Heart left ventricle (tissue), 16 donors: ENCODE measurements at regions not wholly inside any gene's neighbourhood (a gene's known extent, or its start where the extent isn't known, plus 50 kb on each side); places are given as distances from the start of the nearest gene placed in this dataset.
"Not testable (repeated sequence)": the region's sequence is repeated elsewhere in the genome, so short reads cannot be mapped to it uniquely, and the experiment has no call there.

Experiments
- ATAC-seq, 4 donors: fragments of 200-7000 bp; cut with Tn5 transposase; one replicate each; pipeline ENCODE4 v1.9.1; 2020 to 2022; ENCODE audit warnings: moderate library complexity in 4 of 4, mild to moderate bottlenecking in 3 of 4, moderate number of reproducible peaks in 1 of 4
- DNase-seq, 5 donors: peaks; one replicate each; pipeline ENCODE4 v3.0.0-alpha.2; 2020
- H3K27ac ChIP-seq, 12 donors: fragments of 200-600 bp; sonication (generic) in 4 of 12; one replicate each; pipeline versions ENCODE4 v1.5.0 to v1.8.0; 2016 to 2022; ENCODE audit warnings: mild to moderate bottlenecking in 2 of 12
- H3K27me3 ChIP-seq, 9 donors: fragments of 200-600 bp; sonication (generic) in 2 of 9; one replicate each; pipeline versions ENCODE4 v1.5.1 to v1.8.0; 2016 to 2022; ENCODE audit warnings: mild to moderate bottlenecking in 3 of 9
- H3K36me3 ChIP-seq, 9 donors: fragments of 200-600 bp; sonication (generic) in 2 of 9; one replicate each; pipeline versions ENCODE4 v1.5.0 to v1.8.0; 2018 to 2022; ENCODE audit warnings: mild to moderate bottlenecking in 2 of 9
- H3K4me1 ChIP-seq, 12 donors: fragments of 200-600 bp; sonication (generic) in 4 of 12; one replicate each; pipeline versions ENCODE4 v1.5.0 to v1.8.0; 2016 to 2022; ENCODE audit warnings: mild to moderate bottlenecking in 3 of 12
- H3K4me3 ChIP-seq, 12 donors: fragments of 200-600 bp; sonication (generic) in 4 of 12; one replicate each; pipeline versions ENCODE4 v1.5.0 to v1.8.0; 2017 to 2022; ENCODE audit warnings: mild to moderate bottlenecking in 9 of 12, moderate library complexity in 4 of 12
- H3K9me3 ChIP-seq, 12 donors: fragments of 200-600 bp; sonication (generic) in 4 of 12; one replicate each; pipeline versions ENCODE4 v1.5.0 to v1.8.0; 2016 to 2022; ENCODE audit warnings: mild to moderate bottlenecking in 1 of 12
- CTCF ChIP-seq, 12 donors: fragments of 200-600 bp; sonication (generic) in 4 of 12; IDR thresholded peaks; one replicate each; pipeline versions ENCODE4 v1.5.0 to v1.8.0; 2018 to 2022; ENCODE audit warnings: antibody characterized with exemption in 12 of 12, mild to moderate bottlenecking in 5 of 12
- POLR2A ChIP-seq, 2 donors: fragments of 450-650 bp; IDR thresholded peaks; one replicate each; pipeline ENCODE4 v1.6.1; 2017; ENCODE audit warnings: antibody characterized with exemption in 2 of 2, mild to moderate bottlenecking in 2 of 2, moderate library complexity in 2 of 2
- WGBS, 4 donors: extraction: QIAGEN DNeasy Blood & Tissue Kit in 2 of 4; methylation state at CpG; one replicate each; pipeline versions ENCODE4 v1.1.5 to v1.1.7; 2013 to 2018; 5-methylcytosine and 5-hydroxymethylcytosine counted together
- intact Hi-C, 10 donors: fragments of 100-400 bp; cut with DNase I; formaldehyde crosslinking; loops; one replicate each; pipeline versions ENCODE4 v1.11.1 to v1.14.2; 2022
- donor health status: ischemic (EF 13 %, LVEDD 7.1; RV severe dilation, severe dysfunction).
- donor health status: healthy with polysubstance abuse.
- donor health status: DM: no; HTN: yes; CAD: no.
- donor health status: DM: no; HTN: no; CAD: no.
- donor health status: ischemic (EF 25% LVEDD 6.9; RV normal size, moderate dysfunction).
- donor health status: ischemic (EF 25% LVEDD 5.7; RV mildly dilated, moderate dysfunction).
- donor health status: healthy.
- donor health status: DM: yes; HTN: yes; CAD: no.
- donor health status: ischemic (EF 35%, LVEDD 5.7; RV mildly dilated, moderate dysfunction).
- donor health status: nonischemic (EF 11% LVEDD 7.7; RV severe dilation, severe dysfunction).
- donor health status: DM: yes; HTN: yes; CAD: no.
- donor health status: PGD.
- donor health status: ischemic (EF 29% LVEDD 5.4; RV normal size, mild dysfunction).
- donor health status: nonischemic (EF 23%, LVEDD 6.1; RV moderate dilation, normal function).

GRCh38 chr18:71223486-71223885, 934.6 kb downstream of the SOCS6 start:
- ATAC-seq (no peak), DNase-seq (no peak)
- Histone ChIP-seq H3K27me3 (no peaks in the 10 kb centered on the region), H3K36me3 (no peaks in the 10 kb centered on the region), H3K27ac (no peak overlapping the region), H3K4me3 (no peak overlapping the region), H3K4me1 (no peaks in the 10 kb centered on the region), H3K9me3 (peaks cover 0 to 5% (median 0%) of the 10 kb centered on the region in 12 donors)
- no peak for TF ChIP-seq CTCF (IDR thresholded peaks at IDR 0.05)
- no peak for TF ChIP-seq POLR2A (IDR thresholded peaks at IDR 0.05)
- intact Hi-C loops, result no loop called here

GRCh38 chr18:71221405-71221804, 932.6 kb downstream of the SOCS6 start:
- H3K9me3 ChIP-seq, result peaks cover 0 to 3% (median 0%) of the 10 kb centered on the region in 12 donors
- H3K27ac ChIP-seq, result no peak overlapping the region
- H3K4me3 ChIP-seq, result no peak overlapping the region
- H3K27me3 ChIP-seq, result no peaks in the 10 kb centered on the region
- H3K36me3 ChIP-seq, result no peaks in the 10 kb centered on the region
- no peak for ATAC-seq
- 73 to 91% (median 86%) methylated on average over 6 of the region's 6 CpGs for WGBS, 4 donors
- no peak for DNase-seq
- no peaks in the 10 kb centered on the region for H3K4me1 ChIP-seq
- intact Hi-C loops, result no loop called here
- TF ChIP-seq CTCF (IDR thresholded peaks at IDR 0.05) (no peak), POLR2A (IDR thresholded peaks at IDR 0.05) (no peak)

GRCh38 chr18:71212739-71213138, 923.9 kb downstream of the SOCS6 start:
- H3K36me3 ChIP-seq, DNase-seq, intact Hi-C loops, H3K4me1 ChIP-seq, ATAC-seq, H3K27me3 ChIP-seq, H3K27ac ChIP-seq, H3K4me3 ChIP-seq, H3K9me3 ChIP-seq: not testable (repeated sequence)
- WGBS, 4 donors, result 85 to 96% (median 94%) methylated on average over 24 to 26 of the region's 26 CpGs

GRCh38 chr18:71212222-71212621, 923.4 kb downstream of the SOCS6 start:
- WGBS, 4 donors, result 77 to 99% (median 92%) methylated on average over 9 to 15 of the region's 33 CpGs
- H3K27ac ChIP-seq, result no peak overlapping the region
- no peaks in the 10 kb centered on the region for H3K27me3 ChIP-seq
- no peak overlapping the region for H3K4me3 ChIP-seq
- DNase-seq (no peak), ATAC-seq (no peak)
- no peak for TF ChIP-seq CTCF (IDR thresholded peaks at IDR 0.05)
- no peak for TF ChIP-seq POLR2A (IDR thresholded peaks at IDR 0.05)
- no peaks in the 10 kb centered on the region for H3K4me1 ChIP-seq
- H3K36me3 ChIP-seq, result no peaks in the 10 kb centered on the region
- no peaks in the 10 kb centered on the region for H3K9me3 ChIP-seq
- intact Hi-C loops, result no loop called here

- intact Hi-C loops, result no loop called here
Observed at GRCh38 chr18:71209944-71210343, 921.1 kb downstream of the SOCS6 start.

More at GRCh38 chr18:71209944-71210343, 921.1 kb downstream of the SOCS6 start:
- no peaks in the 10 kb centered on the region for H3K9me3 ChIP-seq
- DNase-seq (no peak), ATAC-seq (no peak)
- 40 to 49% (median 46%) methylated on average over 2 of the region's 2 CpGs for WGBS, 4 donors
- H3K36me3 ChIP-seq, result no peaks in the 10 kb centered on the region
- no peak for TF ChIP-seq POLR2A (IDR thresholded peaks at IDR 0.05)
- no peak for TF ChIP-seq CTCF (IDR thresholded peaks at IDR 0.05)
- H3K4me1 ChIP-seq, result no peaks in the 10 kb centered on the region
- no peak overlapping the region for H3K27ac ChIP-seq
- no peaks in the 10 kb centered on the region for H3K27me3 ChIP-seq
- H3K4me3 ChIP-seq, result no peak overlapping the region
